ENCODE measurements at regions not wholly inside any gene's neighbourhood (a gene's known extent, or its start where the extent isn't known, plus 50 kb on each side); places are given as distances from the start of the nearest gene placed in this dataset.

DNA sequence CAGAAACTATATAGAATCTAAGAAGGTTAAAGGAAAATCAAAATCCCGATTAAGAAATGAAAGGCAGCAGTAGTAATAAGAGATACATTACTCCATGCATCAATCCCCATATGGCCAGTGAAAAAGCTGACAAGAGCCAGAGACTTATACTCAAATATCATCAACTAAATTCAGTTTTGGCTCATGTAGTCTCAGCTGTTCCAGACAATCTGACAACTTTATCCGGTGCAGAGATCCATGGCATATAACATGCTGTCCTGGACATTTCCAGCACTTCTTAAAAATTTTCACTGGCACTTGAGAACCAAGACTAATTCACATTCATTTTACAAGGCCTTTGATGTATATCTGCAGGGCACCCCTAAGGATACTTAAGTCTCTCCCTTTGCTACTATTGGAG, 255.7 kb upstream of the KLHL1 start:
- TF ChIP-seq CTCF (IDR thresholded peaks at IDR 0.05) (no peak), POLR2A (IDR thresholded peaks at IDR 0.05) (no peak), EP300 (IDR thresholded peaks at IDR 0.05) (no peak)

Measured in tibial nerve (tissue), 4 donors.